ENCODE measurements at regions not wholly inside any gene's neighbourhood (a gene's known extent, or its start where the extent isn't known, plus 50 kb on each side); places are given as distances from the start of the nearest gene placed in this dataset.

DNA sequence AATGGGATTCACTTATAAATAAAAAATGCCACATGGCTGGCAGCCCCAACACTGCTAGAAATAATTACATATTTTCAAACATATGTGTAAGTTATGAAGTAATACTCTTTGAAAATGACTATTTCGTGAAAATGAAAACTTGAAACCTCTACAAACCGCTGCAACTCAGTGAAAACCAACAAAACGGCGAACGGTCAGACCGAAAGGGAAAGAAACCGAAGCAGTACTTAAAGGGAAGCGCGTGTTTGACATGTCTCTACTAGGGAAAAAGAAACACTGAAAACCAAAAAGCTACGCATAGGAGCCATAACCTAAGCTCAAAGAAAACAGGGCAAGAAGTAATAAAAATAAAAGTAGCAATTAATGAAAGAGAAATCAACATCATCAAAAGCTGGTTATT is 121.0 kb upstream of the GGTLC1 start:
- WGBS, 2 donors: 76 to 82% methylated on average over 10 of the region's 10 CpGs

GRCh38 chr20:24109008-24109407 is 120.4 kb upstream of the GGTLC1 start:
- intact Hi-C loops (cut with DNase I; ENCODE audit: low total_unique reads): no loop called here
- DNase-seq (ENCODE audit: low spot score in 2 of 2): no peak
- no peak overlapping the region for H3K4me3 ChIP-seq (ENCODE audit: low read depth, poor library complexity, severe bottlenecking)
- WGBS, 2 donors: 82 to 90% methylated on average over 12 of the region's 12 CpGs
- TF ChIP-seq POLR2A (IDR thresholded peaks at IDR 0.05) (no peak), CTCF (IDR thresholded peaks at IDR 0.05) (no peak)

More for the DNA sequence above, 121.0 kb upstream of the GGTLC1 start:
- H3K4me3 ChIP-seq (ENCODE audit: low read depth, poor library complexity, severe bottlenecking): no peak overlapping the region
- intact Hi-C loops (cut with DNase I; ENCODE audit: low total_unique reads): no loop called here
- TF ChIP-seq POLR2A (IDR thresholded peaks at IDR 0.05): no peak
- TF ChIP-seq CTCF (IDR thresholded peaks at IDR 0.05): no peak
- DNase-seq (ENCODE audit: low spot score in 2 of 2): no peak

DNA sequence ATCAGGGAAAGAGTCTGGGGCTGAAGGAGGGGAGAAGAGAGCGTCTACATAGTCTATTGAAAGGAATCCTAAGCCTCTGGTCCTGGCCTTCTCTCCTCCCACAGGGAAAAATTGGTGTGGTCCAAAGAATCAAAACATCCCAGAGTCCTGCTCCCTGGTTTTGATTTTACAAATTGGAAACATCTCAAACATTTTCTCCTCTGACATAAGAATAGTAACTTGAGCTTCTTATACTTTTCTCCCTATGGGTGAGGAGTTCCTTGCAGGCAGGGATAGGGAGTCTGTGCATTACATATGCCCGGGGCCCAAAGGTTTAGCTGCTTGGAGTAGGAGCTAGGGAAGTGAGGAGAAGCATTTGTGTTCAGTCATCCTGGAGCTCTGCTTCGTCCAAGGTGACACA is 120.0 kb upstream of the GGTLC1 start:
- intact Hi-C loops (cut with DNase I; ENCODE audit: low total_unique reads): no loop called here
- TF ChIP-seq CTCF (IDR thresholded peaks at IDR 0.05) (no peak), POLR2A (IDR thresholded peaks at IDR 0.05) (no peak)
- no peak for DNase-seq (ENCODE audit: low spot score in 2 of 2)
- WGBS, 2 donors: 57 to 69% methylated on average over 3 of the region's 3 CpGs
- H3K4me3 ChIP-seq (ENCODE audit: low read depth, poor library complexity, severe bottlenecking): no peak overlapping the region

- TF ChIP-seq CTCF (IDR thresholded peaks at IDR 0.05) (no peak), POLR2A (IDR thresholded peaks at IDR 0.05) (no peak)
- no peak for DNase-seq (ENCODE audit: low spot score in 2 of 2)
- no peak overlapping the region for H3K4me3 ChIP-seq (ENCODE audit: low read depth, poor library complexity, severe bottlenecking)
- 79% methylated on average over 8 of the region's 8 CpGs for WGBS, 2 donors
- intact Hi-C loops (cut with DNase I; ENCODE audit: low total_unique reads): no loop called here
Observed at GRCh38 chr20:24106801-24107445, 118.3 kb upstream of the GGTLC1 start.

DNA sequence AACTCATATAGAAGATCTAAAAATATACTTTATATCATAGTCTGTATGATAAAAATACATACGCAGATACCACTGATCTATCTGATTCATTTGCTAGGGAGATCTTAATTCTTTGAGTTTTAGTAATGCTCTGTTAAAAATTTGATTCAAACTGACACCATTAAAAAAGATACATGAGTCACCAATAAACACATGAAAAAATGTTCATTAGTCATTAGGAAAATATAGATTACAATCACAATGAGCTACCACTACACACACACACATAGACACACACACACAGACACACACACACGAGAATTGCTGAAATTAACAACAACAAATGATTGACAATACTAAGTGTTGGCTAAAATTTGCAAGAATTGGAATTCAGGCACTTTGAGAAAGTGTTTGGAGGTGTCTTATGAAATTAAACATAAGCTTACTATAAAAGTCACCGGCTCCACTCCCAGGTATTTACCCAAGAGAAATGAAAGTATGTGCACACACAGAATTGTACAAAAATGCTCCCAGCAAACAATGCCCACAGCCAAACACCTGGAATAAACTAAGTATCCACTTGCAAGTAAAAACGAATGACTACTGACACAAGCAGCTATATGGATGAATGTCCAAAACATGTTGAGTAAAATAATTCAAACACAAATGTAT is 117.7 kb upstream of the GGTLC1 start:
- intact Hi-C loops (cut with DNase I; ENCODE audit: low total_unique reads): no loop called here
- DNase-seq (ENCODE audit: low spot score in 2 of 2): no peak
- whole genome bisulfite sequencing, 2 donors: 46 to 49% methylated on average over 4 of the region's 4 CpGs
- no peak overlapping the region for H3K4me3 ChIP-seq (ENCODE audit: low read depth, poor library complexity, severe bottlenecking)
- TF ChIP-seq POLR2A (IDR thresholded peaks at IDR 0.05) (no peak), CTCF (IDR thresholded peaks at IDR 0.05) (no peak)
